K562 (cell line): ENCODE measurements at regions not wholly inside any gene's neighbourhood (a gene's known extent, or its start where the extent isn't known, plus 50 kb on each side); places are given as distances from the start of the nearest gene placed in this dataset.

Source experiments
- BACH1 ChIP-seq: fragments of 200-800 bp; sonication (Bioruptor generic); IDR thresholded peaks from 2 replicates; pipeline ENCODE4 v1.6.1; 2016; ENCODE audit warnings: missing genetic modification characterization, missing compliant biosample characterization
- C11orf30 ChIP-seq: fragments of 450-650 bp; IDR thresholded peaks from 2 replicates; pipeline ENCODE4 v1.6.1; 2016; ENCODE audit warnings: low read depth, mild to moderate bottlenecking
- COPS2 ChIP-seq: fragments of 450-650 bp; conservative IDR thresholded peaks from 2 replicates; pipeline ENCODE4 v1.6.1; 2016; ENCODE audit warnings: mild to moderate bottlenecking, moderate library complexity
- DIDO1 ChIP-seq: fragments of 450-650 bp; IDR thresholded peaks from 2 replicates; pipeline ENCODE4 v1.6.1; 2016; ENCODE audit warnings: low read depth, missing biosample characterization, missing genetic modification characterization
- ELF2 ChIP-seq: fragments of 250-450 bp; sonication (Bioruptor Pico); IDR thresholded peaks from 2 replicates; pipeline ENCODE4 v1.5.0; 2021; ENCODE audit warnings: mild to moderate bottlenecking
- ELK3 ChIP-seq: fragments of 450-650 bp; formaldehyde crosslinking; IDR thresholded peaks from 2 replicates; pipeline ENCODE4 v1.4.0; 2020; ENCODE audit warnings: mild to moderate bottlenecking
- GATAD2B ChIP-seq: fragments of 450-650 bp; IDR thresholded peaks from 2 replicates; pipeline ENCODE4 v1.6.1; 2017; ENCODE audit warnings: mild to moderate bottlenecking, borderline replicate concordance
- GTF2A2 ChIP-seq: IDR thresholded peaks from 2 replicates; pipeline ENCODE4 v1.6.1; 2016; ENCODE audit warnings: mild to moderate bottlenecking, missing genetic modification characterization, missing compliant biosample characterization
- HDAC1 ChIP-seq, 2 experiments: fragments of 450-650 bp; IDR thresholded peaks; 2 replicates each; pipeline ENCODE4 v1.6.1; 2016 to 2017; ENCODE audit warnings: inconsistent platforms in 1 of 2, mild to moderate bottlenecking in 1 of 2, moderate library complexity in 1 of 2
- HDGF ChIP-seq: fragments of 450-650 bp; IDR thresholded peaks from 2 replicates; pipeline ENCODE4 v1.6.1; 2016
- ID3 ChIP-seq, 2 experiments: fragments of 250-450 bp in 1 of 2; fragments of 450-650 bp in 1 of 2; sonication (Bioruptor Pico) in 1 of 2; IDR thresholded peaks; 2 replicates each; pipeline versions ENCODE4 v1.6.1 to v1.8.0; 2016 to 2021; ENCODE audit warnings: mild to moderate bottlenecking in 2 of 2, moderate library complexity in 2 of 2, missing compliant biosample characterization in 1 of 2, missing genetic modification characterization in 1 of 2
- NR2C1 ChIP-seq, 2 experiments: fragments of 450-650 bp; IDR thresholded peaks; 2 replicates each; pipeline ENCODE4 v1.6.1; 2017; ENCODE audit warnings: mild to moderate bottlenecking in 2 of 2, antibody characterized with exemption in 1 of 2, inconsistent platforms in 1 of 2, missing compliant biosample characterization in 1 of 2, missing genetic modification characterization in 1 of 2
- RAD21 ChIP-seq, 2 experiments: fragments of 250-450 bp in 1 of 2; fragments of 450-650 bp in 1 of 2; sonication (Bioruptor Pico) in 1 of 2; formaldehyde crosslinking in 1 of 2; IDR thresholded peaks in 1 of 2; conservative IDR thresholded peaks in 1 of 2; 2 replicates each; pipeline versions ENCODE4 v1.4.0 to v1.8.0; 2020 to 2022; ENCODE audit warnings: mild to moderate bottlenecking in 2 of 2, moderate library complexity in 1 of 2
- RHOXF2B ChIP-seq: fragments of 250-450 bp; sonication (Bioruptor Pico); conservative IDR thresholded peaks from 2 replicates; pipeline ENCODE4 v1.5.1; 2021
- SUPT5H ChIP-seq: fragments of 450-650 bp; IDR thresholded peaks from 2 replicates; pipeline ENCODE4 v1.6.1; 2016
- TEAD1 ChIP-seq, 2 experiments: fragments of 450-650 bp in 1 of 2; sonication (generic) in 1 of 2; formaldehyde crosslinking; IDR thresholded peaks; 2 replicates each; pipeline versions ENCODE4 v1.4.0 to v1.8.0; 2020 to 2022; ENCODE audit warnings: mild to moderate bottlenecking in 2 of 2, missing genetic modification reagents in 1 of 2
- THRB ChIP-seq: fragments of 450-650 bp; formaldehyde crosslinking; conservative IDR thresholded peaks from 2 replicates; pipeline ENCODE4 v1.4.0; 2022; ENCODE audit warnings: mild to moderate bottlenecking, missing genetic modification characterization
- USF2 ChIP-seq: sonication (generic); formaldehyde crosslinking; IDR thresholded peaks from 2 replicates; pipeline ENCODE4 v1.5.0; 2020; ENCODE audit warnings: missing genetic modification reagents
- ZNF140 ChIP-seq: fragments of 250-450 bp; sonication (Bioruptor Pico); IDR thresholded peaks from 2 replicates; pipeline ENCODE4 v1.8.0; 2021; ENCODE audit warnings: moderate library complexity, mild to moderate bottlenecking, inconsistent platforms
- ZNF197 ChIP-seq: fragments of 200-800 bp; sonication (Bioruptor generic); IDR thresholded peaks from 2 replicates; pipeline ENCODE4 v1.6.1; 2016; ENCODE audit warnings: low read depth, missing genetic modification characterization, missing compliant biosample characterization
- ZNF311 ChIP-seq: fragments of 250-450 bp; sonication (Bioruptor Pico); IDR thresholded peaks from 2 replicates; pipeline ENCODE4 v1.4.0; 2020; ENCODE audit warnings: mild to moderate bottlenecking, moderate library complexity
- ZNF57 ChIP-seq: fragments of 450-650 bp; formaldehyde crosslinking; IDR thresholded peaks from 2 replicates; pipeline ENCODE4 v1.4.0; 2020; ENCODE audit warnings: mild to moderate bottlenecking, moderate library complexity
- ZNF76 ChIP-seq: fragments of 250-450 bp; sonication (Bioruptor Pico); IDR thresholded peaks from 2 replicates; pipeline ENCODE4 v1.4.0; 2020; ENCODE audit warnings: mild to moderate bottlenecking, moderate library complexity, borderline replicate concordance

- no peak for TF ChIP-seq USF2 (CRISPR knock-in tag)
- peak; percentile 95 for TF ChIP-seq ZNF197
- no peak for TF ChIP-seq COPS2
- no peak for TF ChIP-seq SUPT5H
- TF ChIP-seq HDAC1 (IDR thresholded peaks at IDR 0.05): no peak
- peak; percentile 93 for TF ChIP-seq ZNF76 (CRISPR knock-in tag)
- peak in 1 of 2 experiments; percentile 83; a peak in 1 of 4 replicates for TF ChIP-seq TEAD1 (CRISPR knock-in tag; IDR thresholded peaks at IDR 0.05)
- TF ChIP-seq RHOXF2B: peak; percentile 91
- TF ChIP-seq ZNF57 (CRISPR knock-in tag): 0 out of 2 replicates have a peak, but pooled peaks have one; percentile 56
- no peak for TF ChIP-seq C11orf30
- TF ChIP-seq ZNF311 (CRISPR knock-in tag): peak; percentile 92
- no peak for TF ChIP-seq NR2C1 (IDR thresholded peaks at IDR 0.05)
- TF ChIP-seq NR2C1 (tag; IDR thresholded peaks at IDR 0.05): peak; percentile 95
- TF ChIP-seq HDGF: no peak
- TF ChIP-seq RAD21 (CRISPR knock-in tag; conservative IDR thresholded peaks at IDR 0.05 in 1 of 2, IDR thresholded peaks at IDR 0.05 in 1 of 2): 0 out of 4 replicates have a peak, but pooled peaks of 1 of the 2 experiments have one; percentile 8
- peak; percentile 85 for TF ChIP-seq ELK3
- TF ChIP-seq ELF2: 0 out of 2 replicates have a peak, but pooled peaks have one; percentile 28
- TF ChIP-seq GTF2A2: peak; percentile 97
- 0 out of 2 replicates have a peak, but pooled peaks have one; percentile 50 for TF ChIP-seq ZNF140 (CRISPR knock-in tag)
- TF ChIP-seq GATAD2B: no peak
- TF ChIP-seq THRB (CRISPR knock-in tag): peak; percentile 98
- peak; percentile 92 for TF ChIP-seq BACH1 (tag)
- TF ChIP-seq DIDO1 (tag): peak; percentile 94
- peak; percentile 85 for TF ChIP-seq ID3 (CRISPR knock-in tag; IDR thresholded peaks at IDR 0.05)
- TF ChIP-seq ID3 (tag; IDR thresholded peaks at IDR 0.05): peak; percentile 86
These were observed 57.8 kb upstream of the GPD1L start (continued) for GRCh38 chr3:32048487-32049182.
